MM.1S (cell line): ENCODE measurements at regions not wholly inside any gene's neighbourhood (a gene's known extent, or its start where the extent isn't known, plus 50 kb on each side); places are given as distances from the start of the nearest gene placed in this dataset.

Source experiments
- DNase-seq: peaks from one replicate; pipeline ENCODE4 v3.0.0-alpha.2; 2015
- H2AFZ ChIP-seq: fragments of 300-600 bp; sonication (generic); 2 replicates; pipeline ENCODE4 v1.6.0; 2016; ENCODE audit warnings: antibody characterized with exemption, low read length
- H3F3A ChIP-seq: fragments of 300-600 bp; sonication (generic); 2 replicates; pipeline ENCODE4 v1.6.1; 2016; ENCODE audit warnings: mild to moderate bottlenecking, antibody characterized with exemption, low read length, moderate library complexity, mixed read lengths; ENCODE audit not compliant: insufficient read depth
- H3K27ac ChIP-seq: fragments of 300-600 bp; sonication (generic); 2 replicates; pipeline ENCODE4 v1.5.1; 2016; ENCODE audit warnings: mild to moderate bottlenecking, low read length
- H3K27me3 ChIP-seq: fragments of 300-600 bp; sonication (generic); replicated peaks from 2 replicates; pipeline ENCODE4 v1.6.0; 2016; ENCODE audit warnings: low read length; ENCODE audit not compliant: insufficient read depth
- H3K36me3 ChIP-seq: fragments of 300-600 bp; sonication (generic); replicated peaks from 2 replicates; pipeline ENCODE4 v1.6.1; 2016; ENCODE audit warnings: mild to moderate bottlenecking, low read length, mixed read lengths; ENCODE audit not compliant: insufficient read depth
- H3K4me1 ChIP-seq: fragments of 300-600 bp; sonication (generic); 2 replicates; pipeline ENCODE4 v1.6.1; 2016; ENCODE audit warnings: low read length, mixed read lengths
- H3K4me2 ChIP-seq: fragments of 300-600 bp; sonication (generic); 2 replicates; pipeline ENCODE4 v1.6.0; 2016; ENCODE audit warnings: low read depth, low read length
- H3K4me3 ChIP-seq: fragments of 300-600 bp; sonication (generic); 2 replicates; pipeline ENCODE4 v1.5.1; 2016; ENCODE audit warnings: low read length, mixed read lengths
- H3K79me2 ChIP-seq: fragments of 300-600 bp; sonication (generic); 2 replicates; pipeline ENCODE4 v1.6.1; 2016; ENCODE audit warnings: mixed run types, low read length, mixed read lengths
- H3K9ac ChIP-seq: fragments of 300-600 bp; sonication (generic); 2 replicates; pipeline ENCODE4 v1.6.1; 2016; ENCODE audit warnings: low read length, mixed read lengths
- H3K9me2 ChIP-seq: fragments of 300-600 bp; sonication (generic); replicated peaks from 2 replicates; pipeline ENCODE4 v1.6.1; 2016; ENCODE audit warnings: mild to moderate bottlenecking, low read length, mixed read lengths; ENCODE audit not compliant: insufficient read depth
- H3K9me3 ChIP-seq: fragments of 300-600 bp; sonication (generic); replicated peaks from 2 replicates; pipeline ENCODE4 v1.6.1; 2016; ENCODE audit warnings: mild to moderate bottlenecking, low read length, mixed read lengths; ENCODE audit not compliant: insufficient read depth
- H4K20me1 ChIP-seq: fragments of 300-600 bp; sonication (generic); 2 replicates; pipeline ENCODE4 v1.6.1; 2016; ENCODE audit warnings: mild to moderate bottlenecking, low read length, moderate library complexity, mixed read lengths; ENCODE audit not compliant: insufficient read depth
- CTCF ChIP-seq: fragments of 300-600 bp; sonication (generic); IDR thresholded peaks from 2 replicates; pipeline ENCODE4 v1.5.1; 2016; ENCODE audit warnings: antibody characterized with exemption, low read length, mixed read lengths
- EZH2 ChIP-seq: fragments of 300-600 bp; sonication (generic); optimal IDR thresholded peaks from 2 replicates; pipeline ENCODE3; 2017; ENCODE audit warnings: low read depth, mild to moderate bottlenecking, antibody characterized with exemption, low read length, mixed read lengths
- EZH2phosphoT487 ChIP-seq: fragments of 300-600 bp; sonication (generic); IDR thresholded peaks from 2 replicates; pipeline ENCODE4 v1.6.1; 2018; ENCODE audit warnings: antibody characterized with exemption, low read length

- TF ChIP-seq CTCF (no peak), EZH2 (no peak), EZH2phosphoT487 (no peak)
- Histone ChIP-seq H3K9me2 (no peaks in the 10 kb centered on the region), H3K27ac (no peak overlapping the region), H2AFZ (no peak overlapping the region), H3K79me2 (no peaks in the 10 kb centered on the region), H3K4me3 (no peak overlapping the region), H4K20me1 (no peaks in the 10 kb centered on the region), H3K27me3 (no peaks in the 10 kb centered on the region), H3K36me3 (no peaks in the 10 kb centered on the region), H3K4me1 (no peaks in the 10 kb centered on the region), H3F3A (no peaks in the 10 kb centered on the region), H3K4me2 (no peak overlapping the region), H3K9me3 (no peaks in the 10 kb centered on the region), H3K9ac (no peak overlapping the region)
- DNase-seq: no peak
Measured at GRCh38 chr1:119276558-119276957, 92.0 kb upstream of the HAO2 start.

GRCh38 chr1:119279456-119280381, 88.9 kb upstream of the HAO2 start:
- Histone ChIP-seq H3K4me1 (no peaks in the 10 kb centered on the region), H3K79me2 (no peaks in the 10 kb centered on the region), H3K9me2 (no peaks in the 10 kb centered on the region), H3F3A (no peaks in the 10 kb centered on the region), H3K4me3 (no peak overlapping the region), H3K27me3 (no peaks in the 10 kb centered on the region), H3K9ac (no peak overlapping the region), H3K27ac (no peak overlapping the region), H4K20me1 (no peaks in the 10 kb centered on the region), H3K4me2 (no peak overlapping the region), H3K36me3 (no peaks in the 10 kb centered on the region), H2AFZ (no peak overlapping the region), H3K9me3 (no peaks in the 10 kb centered on the region)
- no peak for TF ChIP-seq EZH2
- TF ChIP-seq CTCF: no peak
- no peak for TF ChIP-seq EZH2phosphoT487
- no peak for DNase-seq

GRCh38 chr1:119285482-119285881, 83.1 kb upstream of the HAO2 start:
- Histone ChIP-seq H3K36me3 (no peaks in the 10 kb centered on the region), H3F3A (no peaks in the 10 kb centered on the region), H3K27me3 (no peaks in the 10 kb centered on the region), H3K9me3 (no peaks in the 10 kb centered on the region), H3K9ac (no peak overlapping the region), H3K4me3 (no peak overlapping the region), H2AFZ (no peak overlapping the region), H3K4me2 (no peak overlapping the region), H3K27ac (no peak overlapping the region), H3K9me2 (no peaks in the 10 kb centered on the region), H3K79me2 (no peaks in the 10 kb centered on the region), H4K20me1 (no peaks in the 10 kb centered on the region), H3K4me1 (no peaks in the 10 kb centered on the region)
- TF ChIP-seq EZH2phosphoT487 (no peak), EZH2 (no peak), CTCF (no peak)
- no peak for DNase-seq
